ENCODE measurements at regions not wholly inside any gene's neighbourhood (a gene's known extent, or its start where the extent isn't known, plus 50 kb on each side); places are given as distances from the start of the nearest gene placed in this dataset.

DNA sequence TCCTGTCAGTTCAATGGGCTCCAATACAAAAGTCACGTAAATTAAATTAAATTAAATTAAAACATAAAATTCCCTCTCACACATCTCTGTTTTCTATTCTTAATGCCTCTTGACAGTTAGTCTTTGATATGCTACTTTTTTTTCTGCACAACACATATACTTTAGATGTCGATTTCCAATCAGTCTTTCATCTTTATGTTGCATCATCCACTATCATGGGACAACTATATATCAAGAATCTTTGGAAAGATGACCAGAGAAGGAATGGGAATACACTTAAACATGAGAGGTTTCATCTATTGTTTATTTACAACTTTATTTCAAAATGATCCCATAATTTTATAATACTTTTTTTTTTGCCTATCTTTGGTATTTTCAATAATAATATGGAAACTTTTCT, 733.3 kb upstream of the FANCL start:
- FAIRE-seq, result no peak

DNA sequence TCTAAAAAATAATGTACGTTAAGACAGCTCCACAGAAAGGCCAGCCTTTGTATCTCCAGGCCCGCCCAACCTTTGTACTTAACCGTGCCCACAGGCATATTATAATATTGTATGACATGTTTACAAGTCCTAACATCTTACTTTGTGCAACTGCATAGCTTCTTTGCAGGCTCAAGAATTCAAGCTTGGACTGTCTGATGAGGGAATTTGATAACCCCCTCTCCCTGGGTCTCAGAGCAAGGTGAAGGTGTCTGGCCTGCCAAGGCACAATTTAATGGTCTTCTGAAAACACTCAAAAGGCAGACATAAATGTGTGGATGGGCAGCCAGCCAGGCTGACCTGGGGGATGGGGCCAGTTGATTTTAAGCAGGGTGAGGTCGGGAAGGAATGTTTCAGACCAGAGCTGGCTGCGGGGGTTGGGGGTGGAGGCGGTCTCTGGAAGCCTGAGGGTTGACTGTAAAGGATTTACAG, 732.7 kb upstream of the FANCL start:
- FAIRE-seq, result no peak

- FAIRE-seq, result no peak
Observed at GRCh38 chr2:58972737-58973136, 731.6 kb upstream of the FANCL start.

- FAIRE-seq, result no peak
Observed at GRCh38 chr2:58971511-58972360, 730.6 kb upstream of the FANCL start.

GRCh38 chr2:58970365-58970764, 729.2 kb upstream of the FANCL start:
- FAIRE-seq, result no peak

GRCh38 chr2:58968885-58969284, 727.8 kb upstream of the FANCL start:
- no peak for FAIRE-seq

DNA sequence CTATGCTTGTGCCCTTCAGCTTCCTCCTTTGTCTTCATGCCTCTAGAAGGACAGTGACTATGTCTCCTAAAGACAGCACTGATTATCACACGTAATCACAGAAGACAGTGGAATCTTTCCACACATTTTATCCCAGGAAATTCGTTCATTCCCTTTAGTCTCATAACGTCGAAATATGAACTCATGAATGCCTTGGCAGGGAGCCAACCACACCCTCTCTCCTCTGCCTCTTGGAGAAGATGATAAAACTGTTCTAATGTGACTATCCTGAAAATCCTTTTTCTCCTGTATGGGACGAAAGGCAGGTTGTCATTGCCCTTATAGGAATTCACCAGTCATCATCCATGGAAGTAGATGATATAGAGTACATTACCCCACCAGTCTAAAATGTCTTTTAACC, 726.6 kb upstream of the FANCL start:
- FAIRE-seq, result no peak

DNA sequence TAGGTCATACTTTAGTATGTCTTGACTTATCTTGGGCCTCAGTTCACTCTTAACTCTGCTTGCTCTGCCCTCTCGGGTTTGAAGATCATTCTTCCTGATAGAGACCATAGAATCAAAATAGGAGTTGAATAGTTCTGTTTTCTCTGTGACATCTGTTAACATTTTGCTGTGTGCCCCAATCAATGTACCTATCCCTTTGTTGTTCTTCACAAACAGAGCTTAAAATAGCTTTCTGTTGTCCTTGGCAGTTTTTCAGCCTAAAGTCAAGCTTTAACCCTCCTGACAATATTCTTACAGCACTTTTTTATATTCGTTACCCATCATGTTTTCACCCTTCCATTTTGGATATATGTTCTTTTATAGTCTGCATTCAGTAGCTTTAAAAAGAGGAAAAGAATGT, 724.5 kb upstream of the FANCL start:
- FAIRE-seq, result no peak

- no peak for FAIRE-seq
Observed at GRCh38 chr2:58959996-58960395, 718.9 kb upstream of the FANCL start.

DNA sequence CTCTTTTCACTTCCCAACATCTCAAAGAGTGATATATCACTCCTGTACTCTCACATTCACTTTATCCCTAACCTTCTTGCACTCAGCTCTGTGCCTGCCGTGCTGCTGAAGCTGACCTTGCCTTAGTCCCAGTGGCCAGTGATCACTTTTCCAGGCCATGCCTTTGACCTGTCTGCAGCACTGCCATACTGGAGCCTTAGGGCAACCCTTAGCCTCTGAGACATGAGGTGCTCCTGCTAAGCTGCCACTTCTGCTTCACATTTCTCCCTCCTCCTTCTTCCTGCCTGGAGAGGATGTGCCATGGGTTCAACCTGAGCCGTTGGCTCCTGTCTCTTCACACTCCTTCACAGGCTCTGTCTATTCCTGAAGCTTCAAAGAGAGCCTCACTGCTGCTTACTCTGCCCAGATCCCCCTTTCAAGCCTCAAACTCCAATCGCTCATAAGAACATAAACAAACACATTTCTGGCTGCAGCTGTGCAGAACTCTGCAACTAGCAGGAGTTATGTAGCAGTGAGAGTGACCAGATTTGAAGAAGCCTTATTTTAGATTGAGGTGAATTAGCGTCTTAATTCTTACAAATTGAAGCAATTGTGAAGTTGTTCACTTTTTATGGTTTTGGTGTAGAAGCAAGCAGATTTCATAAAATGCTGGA, 716.2 kb upstream of the FANCL start:
- FAIRE-seq, result no peak

DNA sequence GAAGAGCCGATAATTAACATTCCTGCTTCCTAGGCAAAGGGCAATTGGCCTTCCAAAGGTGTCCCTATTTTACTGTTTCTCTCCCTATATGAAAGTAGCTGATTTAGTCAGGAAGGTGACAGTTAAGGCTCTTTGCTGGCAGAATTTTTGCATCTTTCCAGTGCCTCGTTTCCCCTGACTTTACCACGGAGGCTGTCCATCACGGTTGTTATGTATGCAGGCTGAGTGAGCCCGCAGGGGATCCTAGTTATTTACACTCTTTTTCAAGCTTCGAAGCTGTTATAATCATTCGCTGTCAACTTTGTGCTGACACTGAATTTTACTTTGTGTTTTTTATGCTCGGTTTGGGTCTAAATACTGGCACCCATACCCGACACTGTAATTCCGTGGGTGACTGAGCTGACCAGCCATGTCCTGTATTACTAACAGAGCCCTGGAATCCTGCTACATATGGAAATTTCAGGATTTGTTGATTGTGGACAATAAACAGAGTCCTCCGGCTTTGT, 713.8 kb upstream of the FANCL start:
- no peak for FAIRE-seq

- no peak for FAIRE-seq
Observed at GRCh38 chr2:58951722-58952121, 710.6 kb upstream of the FANCL start.

- no peak for FAIRE-seq
Observed at GRCh38 chr2:58950795-58951462, 709.8 kb upstream of the FANCL start.

- no peak for FAIRE-seq
Observed at GRCh38 chr2:58939388-58939787, 698.3 kb upstream of the FANCL start.

- no peak for FAIRE-seq
Observed at GRCh38 chr2:58938988-58939387, 697.9 kb upstream of the FANCL start.

DNA sequence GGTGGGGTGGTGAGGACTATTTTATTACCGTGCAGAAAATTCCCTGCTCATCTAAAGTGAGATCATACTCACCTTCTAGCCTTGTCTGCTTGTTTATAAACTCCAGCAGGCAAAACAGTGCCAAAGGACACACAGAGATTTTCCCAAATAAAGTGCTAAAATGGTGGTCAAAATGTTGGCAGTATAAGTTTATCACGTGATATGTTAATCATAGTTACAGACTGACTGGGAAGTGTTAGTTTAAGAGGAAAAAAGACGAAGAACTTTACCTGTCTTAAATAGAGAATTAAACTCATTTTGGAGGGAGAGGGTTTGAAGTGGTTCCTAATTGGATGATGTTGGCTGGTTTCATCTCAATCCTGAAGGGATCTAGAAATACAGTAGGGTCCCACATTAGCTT, 691.7 kb upstream of the FANCL start:
- FAIRE-seq, result no peak

DNA sequence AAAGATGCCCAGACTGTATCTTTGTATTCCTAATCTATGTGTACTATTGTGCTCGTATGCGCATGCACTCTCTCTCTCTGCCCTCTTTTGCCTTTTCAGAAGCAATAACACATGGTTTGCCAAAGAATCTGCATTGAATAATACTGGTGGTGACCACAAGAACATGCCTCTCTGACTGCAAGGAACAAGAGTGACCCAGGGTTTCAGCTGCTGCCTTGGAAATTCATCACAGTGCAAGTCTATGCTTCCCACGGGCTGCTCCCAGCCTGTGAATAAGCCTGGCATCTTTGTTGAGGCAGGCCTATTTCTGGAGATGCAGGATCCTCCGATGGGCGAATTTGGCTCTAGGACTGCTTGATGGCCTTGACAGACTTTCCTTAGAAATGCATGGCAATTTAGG, 689.4 kb upstream of the FANCL start:
- FAIRE-seq, result no peak

- no peak for FAIRE-seq
Observed at GRCh38 chr2:58928973-58929372, 687.8 kb upstream of the FANCL start.

GRCh38 chr2:58928391-58928790, 687.3 kb upstream of the FANCL start:
- FAIRE-seq, result no peak

DNA sequence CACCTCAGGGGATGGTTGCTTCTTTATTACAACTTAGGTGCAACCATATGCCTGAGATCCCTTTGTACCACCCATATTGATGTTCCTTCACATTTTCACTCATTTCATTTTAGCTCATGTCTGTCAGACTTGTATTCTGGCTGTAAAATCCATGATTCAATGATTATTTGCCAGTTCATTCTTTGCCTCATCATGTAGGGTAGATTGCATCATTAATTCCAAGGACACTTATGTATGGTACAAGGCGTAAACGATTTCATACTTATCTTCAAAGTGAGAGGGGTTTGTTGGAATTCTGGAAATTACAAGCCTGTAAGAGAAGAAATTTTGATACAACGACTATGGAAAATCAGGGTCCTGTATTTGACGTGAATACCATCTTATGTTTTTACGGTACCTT, 685.0 kb upstream of the FANCL start:
- no peak for FAIRE-seq

- no peak for FAIRE-seq
Observed at GRCh38 chr2:58925676-58926081, 684.6 kb upstream of the FANCL start.

DNA sequence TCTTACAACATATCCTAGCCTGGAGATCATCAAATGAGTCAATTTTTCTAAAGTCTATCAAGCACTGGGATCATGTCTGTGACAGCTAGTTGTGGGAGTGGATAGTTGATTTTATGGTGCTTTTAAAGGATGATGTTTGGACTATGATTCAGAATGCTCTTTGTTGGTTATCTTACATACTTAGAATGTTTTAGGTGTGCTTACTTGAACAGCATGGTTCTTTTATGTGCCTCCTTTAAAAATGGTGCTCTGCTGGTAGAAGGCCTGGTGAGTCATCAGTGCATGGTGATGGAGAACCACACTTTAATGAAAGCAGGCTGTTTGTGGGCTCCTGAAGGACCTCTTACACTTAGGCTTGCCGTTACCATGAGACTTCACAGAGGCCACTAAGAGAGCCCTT, 682.7 kb upstream of the FANCL start:
- FAIRE-seq, result no peak

- FAIRE-seq, result no peak
Observed at GRCh38 chr2:58922245-58922644, 681.1 kb upstream of the FANCL start.

GRCh38 chr2:58921676-58922075, 680.6 kb upstream of the FANCL start:
- FAIRE-seq, result no peak
